Cardiac septum (tissue), 1 donor: ENCODE measurements at regions not wholly inside any gene's neighbourhood (a gene's known extent, or its start where the extent isn't known, plus 50 kb on each side); places are given as distances from the start of the nearest gene placed in this dataset.

Experiments used
- DNase-seq: peaks from one replicate; pipeline ENCODE4 v3.0.0-alpha.2; 2020; ENCODE audit warnings: low spot score
- intact Hi-C: fragments of 100-400 bp; cut with DNase I; formaldehyde crosslinking; loops from one replicate; pipeline ENCODE4 v1.14.0; 2022
- donor health status: DM: no; HTN: no; CAD: no.

- intact Hi-C loops, result no loop called here
- no peak for DNase-seq
These were observed 73.2 kb downstream of the GPR37 start for GRCh38 chr7:124692425-124692824.

GRCh38 chr7:124690840-124691239, 74.8 kb downstream of the GPR37 start:
- no peak for DNase-seq
- intact Hi-C loops, result no loop called here

DNA sequence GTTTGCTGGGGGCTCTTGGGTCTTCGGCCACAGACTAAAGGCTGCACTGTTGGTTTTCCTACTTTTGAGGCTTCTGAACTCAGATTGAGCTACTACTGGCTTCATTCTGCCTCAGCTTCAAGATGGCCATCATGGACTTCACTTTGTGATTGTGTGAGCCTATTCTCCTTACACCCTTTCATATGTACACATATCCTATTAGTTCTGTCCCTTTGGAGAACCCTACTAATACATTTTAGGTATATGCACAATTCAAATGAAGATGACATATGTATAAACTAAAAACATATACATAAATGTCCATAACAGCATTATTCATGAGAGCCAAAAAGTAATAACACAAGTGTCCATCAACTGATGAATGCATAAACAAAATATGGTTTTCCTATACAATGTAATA, 75.7 kb downstream of the GPR37 start:
- DNase-seq, result no peak
- intact Hi-C loops, result no loop called here

GRCh38 chr7:124689523-124689922, 76.1 kb downstream of the GPR37 start:
- no peak for DNase-seq
- intact Hi-C loops, result no loop called here

- intact Hi-C loops, result no loop called here
- no peak for DNase-seq
These were observed 76.6 kb downstream of the GPR37 start for GRCh38 chr7:124688991-124689390.

GRCh38 chr7:124686543-124687171, 78.9 kb downstream of the GPR37 start:
- DNase-seq, result no peak
- intact Hi-C loops, result no loop called here

DNA sequence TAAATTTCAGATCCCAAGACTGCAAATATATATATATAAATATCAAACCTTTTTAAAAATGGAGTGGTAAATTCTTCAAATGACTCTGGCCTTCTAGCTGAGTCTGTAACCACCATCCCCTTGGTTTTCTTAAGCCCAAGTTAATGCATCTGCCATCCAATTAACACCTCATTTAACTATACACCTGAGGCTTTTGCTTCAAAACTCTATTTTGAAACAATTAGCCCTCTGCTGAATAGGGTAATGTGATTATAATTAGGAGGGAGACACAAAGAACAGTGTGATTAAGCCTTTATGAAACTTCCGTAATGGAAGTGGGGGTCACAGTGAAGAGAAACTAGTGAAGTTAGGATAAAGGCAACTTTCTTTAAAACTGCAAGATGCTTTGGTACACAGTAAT, 83.6 kb downstream of the GPR37 start:
- intact Hi-C loops, result no loop called here
- no peak for DNase-seq

GRCh38 chr7:124680304-124680703, 85.3 kb downstream of the GPR37 start:
- intact Hi-C loops, result no loop called here
- no peak for DNase-seq

- no peak for DNase-seq
- intact Hi-C loops, result no loop called here
These were observed 85.9 kb downstream of the GPR37 start for GRCh38 chr7:124679586-124680225.

GRCh38 chr7:124679146-124679545, 86.4 kb downstream of the GPR37 start:
- intact Hi-C loops, result no loop called here

GRCh38 chr7:124674451-124674850, 91.1 kb downstream of the GPR37 start:
- intact Hi-C loops, result no loop called here
- DNase-seq, result no peak

More at GRCh38 chr7:124679146-124679545, 86.4 kb downstream of the GPR37 start:
- no peak for DNase-seq

GRCh38 chr7:124672011-124672410, 93.6 kb downstream of the GPR37 start:
- intact Hi-C loops, result no loop called here

DNA sequence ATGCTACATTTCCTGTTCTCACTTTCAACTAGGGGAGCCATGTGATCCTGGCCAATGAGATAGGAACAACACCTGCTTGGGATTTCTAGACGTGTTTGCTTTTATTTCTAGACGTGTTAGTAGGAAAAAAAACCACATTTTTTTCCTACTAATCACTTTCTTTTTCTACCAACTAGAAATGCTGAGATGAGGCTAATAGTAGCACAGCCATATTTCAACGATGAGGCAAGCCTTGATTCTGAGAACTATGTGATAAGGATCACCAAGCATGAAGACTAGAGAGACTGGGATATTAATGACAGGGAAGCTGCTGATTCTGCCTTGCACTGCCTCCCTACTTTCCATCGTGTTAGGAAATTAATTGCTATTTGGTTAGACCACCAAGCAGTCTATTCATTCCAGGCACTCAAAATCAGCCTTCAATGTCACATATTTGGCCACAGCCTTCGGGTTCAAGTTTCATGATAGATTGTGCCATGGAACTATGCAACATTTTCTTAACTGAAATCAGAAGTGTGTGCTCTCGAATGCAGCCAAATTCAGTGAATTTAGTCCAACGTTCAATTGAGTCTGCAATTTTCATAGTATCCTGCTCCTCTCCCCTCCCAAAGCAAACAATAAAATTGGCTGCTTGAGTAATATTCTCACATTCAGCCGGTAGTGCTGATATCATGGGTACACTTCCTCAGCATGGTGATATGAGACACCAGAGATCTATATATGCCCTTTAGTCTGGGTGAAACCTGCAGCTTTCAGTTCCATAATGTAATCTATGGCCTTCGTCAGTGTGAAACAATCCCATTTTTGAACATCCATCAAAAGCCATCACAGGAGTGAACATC, 98.1 kb downstream of the GPR37 start:
- DNase-seq, result no peak
- intact Hi-C loops, result no loop called here

More at GRCh38 chr7:124672011-124672410, 93.6 kb downstream of the GPR37 start:
- no peak for DNase-seq

DNA sequence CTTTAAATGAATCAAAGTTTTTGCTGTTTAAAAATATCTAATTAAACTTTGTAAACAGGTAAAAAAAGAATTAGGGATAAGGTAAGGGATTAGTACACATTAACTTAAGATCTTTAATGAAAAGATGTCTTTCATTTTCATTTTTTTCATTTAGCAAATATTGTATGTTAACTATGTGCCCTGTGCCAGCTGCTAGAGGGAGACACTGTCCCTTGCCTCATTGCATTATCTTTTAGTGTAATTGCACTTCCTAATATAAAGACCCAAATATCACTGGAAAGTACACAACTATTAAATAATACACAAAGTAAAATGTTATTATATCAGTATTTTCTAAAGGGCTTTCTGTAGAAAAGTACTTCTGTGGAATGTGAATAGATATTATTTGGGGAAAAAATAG, 102.7 kb downstream of the GPR37 start:
- no peak for DNase-seq
- intact Hi-C loops, result no loop called here

- intact Hi-C loops, result no loop called here
- DNase-seq, result no peak
These were observed 103.2 kb downstream of the GPR37 start for GRCh38 chr7:124662372-124662771.

GRCh38 chr7:124655990-124656389, 109.6 kb downstream of the GPR37 start:
- intact Hi-C loops, result no loop called here
- DNase-seq, result no peak

- intact Hi-C loops, result no loop called here
- DNase-seq, result no peak
These were observed 113.4 kb downstream of the GPR37 start for GRCh38 chr7:124652237-124652636.

DNA sequence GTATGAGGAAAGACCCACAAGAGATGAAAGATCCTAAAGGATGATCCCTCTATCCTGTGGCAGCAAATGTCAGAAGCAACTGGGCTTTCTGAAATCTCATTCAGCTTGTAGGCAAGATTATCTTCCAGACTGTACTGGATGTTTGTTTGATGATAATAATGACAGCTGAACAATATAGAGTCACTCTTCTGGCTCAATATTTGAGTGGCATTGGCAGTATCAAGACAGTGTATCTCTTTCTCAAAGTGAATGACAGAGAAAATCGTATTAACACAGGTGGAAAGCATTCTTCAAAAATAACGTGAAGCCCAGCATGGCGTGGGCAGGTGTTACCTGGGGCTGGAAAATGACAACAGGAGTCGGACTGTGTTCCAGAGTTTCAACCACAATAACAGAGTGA, 114.5 kb downstream of the GPR37 start:
- no peak for DNase-seq
- intact Hi-C loops, result no loop called here

GRCh38 chr7:124649397-124650014, 116.1 kb downstream of the GPR37 start:
- intact Hi-C loops, result no loop called here
- no peak for DNase-seq

GRCh38 chr7:124647630-124648306, 117.8 kb downstream of the GPR37 start:
- intact Hi-C loops, result no loop called here
- no peak for DNase-seq
